ENCODE measurements at regions not wholly inside any gene's neighbourhood (a gene's known extent, or its start where the extent isn't known, plus 50 kb on each side); places are given as distances from the start of the nearest gene placed in this dataset.
"Not testable (repeated sequence)": the region's sequence is repeated elsewhere in the genome, so short reads cannot be mapped to it uniquely, and the experiment has no call there.

- no peak overlapping the region for H3K27ac ChIP-seq
- H3K4me3 ChIP-seq (IDR thresholded peaks at IDR 0.05; ENCODE audit: insufficient read depth, low read depth, low read length), result no peak overlapping the region
- H4K20me1 ChIP-seq (ENCODE audit: insufficient read depth), result no peaks in the 10 kb centered on the region
- no peaks in the 10 kb centered on the region for H3K4me1 ChIP-seq (ENCODE audit: low read depth, poor library complexity, severe bottlenecking)
- H3K36me3 ChIP-seq (ENCODE audit: insufficient read depth), result no peaks in the 10 kb centered on the region
- no peaks in the 10 kb centered on the region for H3K79me2 ChIP-seq (ENCODE audit: insufficient read depth, low read depth)
- no peak for TF ChIP-seq CTCF (conservative IDR thresholded peaks at IDR 0.05; ENCODE audit: low read depth, low read length)
- no peaks in the 10 kb centered on the region for H3K27me3 ChIP-seq (ENCODE audit: insufficient read depth, low read depth)
- no peak overlapping the region for H3K4me2 ChIP-seq
- H3K9ac ChIP-seq, result no peak overlapping the region
- H2AFZ ChIP-seq (ENCODE audit: low read depth), result no peak overlapping the region
These were observed 579.4 kb upstream of the SLC8A1 start for GRCh38 chr2:41031282-41031681.

GRCh38 chr2:41032715-41033114, 580.8 kb upstream of the SLC8A1 start:
- H3K4me2 ChIP-seq, result no peak overlapping the region
- H3K9ac ChIP-seq, result no peak overlapping the region
- H3K27ac ChIP-seq, result no peak overlapping the region
- H4K20me1 ChIP-seq (ENCODE audit: insufficient read depth), result no peaks in the 10 kb centered on the region
- TF ChIP-seq CTCF (conservative IDR thresholded peaks at IDR 0.05; ENCODE audit: low read depth, low read length), result no peak
- H2AFZ ChIP-seq (ENCODE audit: low read depth), result no peak overlapping the region
- no peak overlapping the region for H3K4me3 ChIP-seq (IDR thresholded peaks at IDR 0.05; ENCODE audit: insufficient read depth, low read depth, low read length)
- H3K79me2 ChIP-seq (ENCODE audit: insufficient read depth, low read depth), result no peaks in the 10 kb centered on the region
- H3K4me1 ChIP-seq (ENCODE audit: low read depth, poor library complexity, severe bottlenecking), result no peaks in the 10 kb centered on the region
- H3K36me3 ChIP-seq (ENCODE audit: insufficient read depth), result no peaks in the 10 kb centered on the region
- H3K27me3 ChIP-seq (ENCODE audit: insufficient read depth, low read depth), result no peaks in the 10 kb centered on the region

GRCh38 chr2:41033127-41033526, 581.2 kb upstream of the SLC8A1 start:
- Histone ChIP-seq H2AFZ (ENCODE audit: low read depth) (no peak overlapping the region), H3K4me2 (no peak overlapping the region), H4K20me1 (ENCODE audit: insufficient read depth) (no peaks in the 10 kb centered on the region)

GRCh38 chr2:41038408-41038807, 586.5 kb upstream of the SLC8A1 start:
- H3K36me3 ChIP-seq (ENCODE audit: insufficient read depth), result no peaks in the 10 kb centered on the region
- no peak overlapping the region for H3K27ac ChIP-seq
- 0 out of 2 replicates have a peak overlapping the region, but pooled peaks have one; percentile 7 for H2AFZ ChIP-seq (ENCODE audit: low read depth)
- H3K79me2 ChIP-seq (ENCODE audit: insufficient read depth, low read depth), result no peaks in the 10 kb centered on the region
- no peaks in the 10 kb centered on the region for H3K27me3 ChIP-seq (ENCODE audit: insufficient read depth, low read depth)
- no peaks in the 10 kb centered on the region for H4K20me1 ChIP-seq (ENCODE audit: insufficient read depth)
- no peaks in the 10 kb centered on the region for H3K4me1 ChIP-seq (ENCODE audit: low read depth, poor library complexity, severe bottlenecking)
- no peak overlapping the region for H3K4me3 ChIP-seq (IDR thresholded peaks at IDR 0.05; ENCODE audit: insufficient read depth, low read depth, low read length)
- H3K4me2 ChIP-seq, result no peak overlapping the region
- no peak overlapping the region for H3K9ac ChIP-seq
- TF ChIP-seq CTCF (conservative IDR thresholded peaks at IDR 0.05; ENCODE audit: low read depth, low read length), result no peak

More at GRCh38 chr2:41033127-41033526, 581.2 kb upstream of the SLC8A1 start:
- no peak overlapping the region for H3K4me3 ChIP-seq (IDR thresholded peaks at IDR 0.05; ENCODE audit: insufficient read depth, low read depth, low read length)
- no peaks in the 10 kb centered on the region for H3K27me3 ChIP-seq (ENCODE audit: insufficient read depth, low read depth)
- no peak for TF ChIP-seq CTCF (conservative IDR thresholded peaks at IDR 0.05; ENCODE audit: low read depth, low read length)
- H3K27ac ChIP-seq, result no peak overlapping the region
- no peaks in the 10 kb centered on the region for H3K36me3 ChIP-seq (ENCODE audit: insufficient read depth)
- H3K79me2 ChIP-seq (ENCODE audit: insufficient read depth, low read depth), result no peaks in the 10 kb centered on the region
- H3K4me1 ChIP-seq (ENCODE audit: low read depth, poor library complexity, severe bottlenecking), result no peaks in the 10 kb centered on the region
- no peak overlapping the region for H3K9ac ChIP-seq

- H3K4me3 ChIP-seq (IDR thresholded peaks at IDR 0.05; ENCODE audit: insufficient read depth, low read depth, low read length); H3K79me2 ChIP-seq (ENCODE audit: insufficient read depth, low read depth); H3K4me2 ChIP-seq; H3K4me1 ChIP-seq (ENCODE audit: low read depth, poor library complexity, severe bottlenecking); H3K9ac ChIP-seq; H2AFZ ChIP-seq (ENCODE audit: low read depth); H4K20me1 ChIP-seq (ENCODE audit: insufficient read depth); H3K27me3 ChIP-seq (ENCODE audit: insufficient read depth, low read depth); H3K36me3 ChIP-seq (ENCODE audit: insufficient read depth); H3K27ac ChIP-seq: not testable (repeated sequence)
These were observed 587.9 kb upstream of the SLC8A1 start for GRCh38 chr2:41039750-41040149.
